ENCODE measurements at regions not wholly inside any gene's neighbourhood (a gene's known extent, or its start where the extent isn't known, plus 50 kb on each side); places are given as distances from the start of the nearest gene placed in this dataset.

GRCh38 chr13:21837288-21837687 is 166.4 kb downstream of the FGF9 start:
- H3K27ac ChIP-seq (ENCODE audit: low read depth, low read length): no peak overlapping the region
- no peak overlapping the region for H2BK15ac ChIP-seq (ENCODE audit: low read length)
- DNase-seq (ENCODE audit: low read depth in 1 of 2, low spot score in 2 of 2) (no peak), FAIRE-seq (no peak)
- CTCF ChIA-PET (ENCODE audit: partially characterized antibody): interaction anchor here (0.7 to 1.9 kb wide), 5 partner anchors 9 to 442 kb away, joined by 3 to 5 read pairs (median 3); no protein-coding TSS in a partner anchor
- H4K5ac ChIP-seq (ENCODE audit: insufficient read length, low read depth, low read length): no peak overlapping the region
- no peak overlapping the region for H3K4me2 ChIP-seq (ENCODE audit: insufficient read depth in 1 of 2, low read depth in 2 of 2, low read length in 2 of 2)
- H3K14ac ChIP-seq (ENCODE audit: insufficient read length): no peak overlapping the region
- no peaks in the 10 kb centered on the region for H3K79me1 ChIP-seq (ENCODE audit: low read depth, low read length)
- H3K18ac ChIP-seq (ENCODE audit: extremely low read depth, low read length): no peak overlapping the region
- H4K8ac ChIP-seq (ENCODE audit: extremely low read depth, insufficient read depth, low read length): no peak overlapping the region
- H2AK5ac ChIP-seq (ENCODE audit: low read depth, low read length): no peak overlapping the region
- POLR2A ChIA-PET (ENCODE audit: partially characterized antibody): no interaction called here
- H3K23me2 ChIP-seq (ENCODE audit: low read depth, low read length): no peaks in the 10 kb centered on the region
- WGBS, 2 experiments (ENCODE audit: extremely low coverage in 1 of 2, insufficient coverage in 1 of 2, insufficient read length in 1 of 2, insufficient replicate concordance in 2 of 2, low coverage in 1 of 2, low lambda C conversion rate in 2 of 2, missing lambda C conversion rate in 1 of 2): 96% methylated on average over 3 of the region's 3 CpGs; no CpG with 5 or more reads in 1 of the 2 experiments
- H3K27me3 ChIP-seq (replicated peaks in 1 of 4; ENCODE audit: control insufficient read depth in 3 of 4, extremely low read depth in 1 of 4, insufficient read depth in 3 of 4, low read length in 3 of 4): peaks cover 0 to 2% (median 0%) of the 10 kb centered on the region in 4 experiments; a peak in 1 of 7 replicates
- no peak overlapping the region for H2BK12ac ChIP-seq (ENCODE audit: low read depth, low read length)
- no peak overlapping the region for H2BK5ac ChIP-seq (ENCODE audit: low read depth, low read length)
- no peaks in the 10 kb centered on the region for H3K36me3 ChIP-seq (ENCODE audit: control insufficient read depth in 2 of 4, insufficient read depth in 4 of 4, low read length in 3 of 4)
- H4K20me1 ChIP-seq (replicated peaks in 1 of 2; ENCODE audit: control insufficient read depth in 1 of 2, insufficient read depth in 2 of 2, low read length in 2 of 2): no peaks in the 10 kb centered on the region
- H3K23ac ChIP-seq (ENCODE audit: insufficient read length): no peak overlapping the region
- H4K91ac ChIP-seq (replicated peaks; ENCODE audit: insufficient read length, low read length): no peak overlapping the region
- H2AFZ ChIP-seq (ENCODE audit: low read length): no peak overlapping the region
- H2BK120ac ChIP-seq (replicated peaks; ENCODE audit: low read depth, low read length): no peak overlapping the region
- H3K79me2 ChIP-seq (ENCODE audit: control insufficient read depth in 1 of 2, insufficient read depth in 2 of 2, low read length in 2 of 2): no peaks in the 10 kb centered on the region
- H3K4ac ChIP-seq (replicated peaks; ENCODE audit: insufficient read length, low read depth, low read length): no peak overlapping the region
- no peak overlapping the region for H2BK20ac ChIP-seq (ENCODE audit: low read length)
- no peak overlapping the region for H3K4me3 ChIP-seq (ENCODE audit: extremely low read depth in 1 of 4, insufficient read depth in 2 of 4, low read depth in 3 of 4, low read length in 4 of 4)
- H3K9me3 ChIP-seq (ENCODE audit: insufficient read depth in 2 of 2, low read depth in 1 of 2, low read length in 1 of 2): peaks cover 0 to 5% of the 10 kb centered on the region in 2 experiments; a peak in 1 of 4 replicates
- H3K4me1 ChIP-seq (replicated peaks in 1 of 4; ENCODE audit: control insufficient read depth in 3 of 4, insufficient read depth in 4 of 4, low read length in 3 of 4): no peaks in the 10 kb centered on the region
- no peak overlapping the region for H3K56ac ChIP-seq (replicated peaks; ENCODE audit: insufficient read length, low read depth, low read length)
- H3K9ac ChIP-seq (replicated peaks in 1 of 4; ENCODE audit: extremely low read depth in 1 of 4, low read depth in 3 of 4, low read length in 3 of 4): no peak overlapping the region
- TF ChIP-seq RBBP5 (IDR thresholded peaks at IDR 0.05; ENCODE audit: borderline replicate concordance, low read depth, low read length) (no peak), NRF1 (IDR thresholded peaks at IDR 0.05; ENCODE audit: low read depth, low read length) (no peak), POLR2AphosphoS5 (IDR thresholded peaks at IDR 0.05; ENCODE audit: low read depth, low read length) (no peak), GABPA (IDR thresholded peaks at IDR 0.05; ENCODE audit: borderline replicate concordance, insufficient read depth, low read length) (no peak), SP2 (IDR thresholded peaks at IDR 0.05; ENCODE audit: low read length) (no peak), YY1 (IDR thresholded peaks at IDR 0.05; ENCODE audit: low read depth, low read length) (no peak), E2F6 (IDR thresholded peaks at IDR 0.05) (no peak), RXRA (IDR thresholded peaks at IDR 0.05; ENCODE audit: insufficient read depth, low read depth, low read length) (no peak), BACH1 (IDR thresholded peaks at IDR 0.05; ENCODE audit: low read length) (no peak), CEBPB (IDR thresholded peaks at IDR 0.05; ENCODE audit: low read depth, low read length) (no peak), MAFK (IDR thresholded peaks at IDR 0.05; ENCODE audit: low read depth, low read length) (no peak), USF2 (IDR thresholded peaks at IDR 0.05; ENCODE audit: low read length) (no peak)
- TF ChIP-seq, protein P1, sequence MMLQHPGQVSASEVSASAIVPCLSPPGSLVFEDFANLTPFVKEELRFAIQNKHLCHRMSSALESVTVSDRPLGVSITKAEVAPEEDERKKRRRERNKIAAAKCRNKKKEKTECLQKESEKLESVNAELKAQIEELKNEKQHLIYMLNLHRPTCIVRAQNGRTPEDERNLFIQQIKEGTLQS (IDR thresholded peaks at IDR 0.05; ENCODE audit: insufficient read depth, low read depth, low read length): no peak
